WTC11 (cell line): ENCODE measurements at regions not wholly inside any gene's neighbourhood (a gene's known extent, or its start where the extent isn't known, plus 50 kb on each side); places are given as distances from the start of the nearest gene placed in this dataset.

Experiments used
- ATAC-seq: fragments of 200-7000 bp; cut with Tn5 transposase; 2 replicates; pipeline ENCODE4 v1.10.0; 2021; ENCODE audit warnings: mild to moderate bottlenecking, moderate library complexity
- CTCF ChIA-PET: fragments of 300-600 bp; sonication (Branson Sonifier 250); formaldehyde crosslinking; loops from one replicate; lab custom pipeline; 2021; ENCODE audit warnings: antibody characterized with exemption; lab: Charles Lee
- POLR2A ChIA-PET: fragments of 350-600 bp; sonication (Branson Sonifier 250); formaldehyde crosslinking; loops from one replicate; lab custom pipeline; 2021; ENCODE audit warnings: antibody characterized with exemption; lab: Charles Lee
- DNase-seq: peaks from one replicate; pipeline ENCODE4 v3.0.0; 2021; ENCODE audit warnings: low spot score
- H3K27ac Mint-ChIP-seq: 2 replicates; pipeline ENCODE4 v1.8.0; 2021; ENCODE audit warnings: mixed read lengths
- H3K27me3 Mint-ChIP-seq: 2 replicates; pipeline ENCODE4 v1.8.0; 2021; ENCODE audit warnings: low read depth, mild to moderate bottlenecking, moderate library complexity, mixed read lengths
- H3K36me3 Mint-ChIP-seq: 2 replicates; pipeline ENCODE4 v1.8.0; 2021; ENCODE audit warnings: mixed read lengths
- H3K4me1 Mint-ChIP-seq: 2 replicates; pipeline ENCODE4 v1.8.0; 2022; ENCODE audit warnings: mixed read lengths
- H3K4me3 Mint-ChIP-seq: 2 replicates; pipeline ENCODE4 v1.8.0; 2021; ENCODE audit warnings: mild to moderate bottlenecking, moderate library complexity, mixed read lengths
- H3K9me3 Mint-ChIP-seq: 2 replicates; pipeline ENCODE4 v1.8.0; 2021; ENCODE audit warnings: mixed read lengths
- CBFB ChIP-seq: sonication (generic); formaldehyde crosslinking; IDR thresholded peaks from 2 replicates; pipeline ENCODE4 v1.8.1; 2022; ENCODE audit warnings: mild to moderate bottlenecking, low read depth, missing genetic modification reagents
- ELF4 ChIP-seq: sonication (generic); formaldehyde crosslinking; IDR thresholded peaks from 2 replicates; pipeline ENCODE4 v1.8.1; 2022; ENCODE audit warnings: low read depth, mild to moderate bottlenecking, moderate library complexity, missing genetic modification reagents
- FOXP1 ChIP-seq: sonication (generic); formaldehyde crosslinking; IDR thresholded peaks from 2 replicates; pipeline ENCODE4 v1.8.0; 2022; ENCODE audit warnings: missing genetic modification reagents, mild to moderate bottlenecking, moderate library complexity, borderline replicate concordance
- GTF2I ChIP-seq: fragments of 250-450 bp; sonication (Bioruptor Pico); conservative IDR thresholded peaks from 2 replicates; pipeline ENCODE4 v1.4.0; 2021; ENCODE audit warnings: mild to moderate bottlenecking
- HMGA2 ChIP-seq: fragments of 250-450 bp; sonication (Bioruptor Pico); IDR thresholded peaks from 2 replicates; pipeline ENCODE4 v1.4.0; 2021; ENCODE audit warnings: mild to moderate bottlenecking, moderate library complexity
- KAT7 ChIP-seq: sonication (generic); formaldehyde crosslinking; IDR thresholded peaks from 2 replicates; pipeline ENCODE4 v1.8.1; 2023; ENCODE audit warnings: missing genetic modification reagents, mild to moderate bottlenecking, borderline replicate concordance
- NFATC4 ChIP-seq: fragments of 250-450 bp; sonication (Bioruptor Pico); IDR thresholded peaks from 2 replicates; pipeline ENCODE4 v1.9.0; 2021; ENCODE audit warnings: mild to moderate bottlenecking
- NR3C1 ChIP-seq: sonication (generic); formaldehyde crosslinking; conservative IDR thresholded peaks from 2 replicates; pipeline ENCODE4 v1.8.1; 2023; ENCODE audit warnings: low read depth, mild to moderate bottlenecking, missing genetic modification reagents
- SP1 ChIP-seq: sonication (generic); formaldehyde crosslinking; conservative IDR thresholded peaks from 2 replicates; pipeline ENCODE4 v1.8.1; 2022; ENCODE audit warnings: missing genetic modification reagents
- TP53 ChIP-seq: sonication (generic); formaldehyde crosslinking; IDR thresholded peaks from 2 replicates; pipeline ENCODE4 v1.8.1; 2023; ENCODE audit warnings: mild to moderate bottlenecking, missing genetic modification reagents
- ZBTB21 ChIP-seq: sonication (generic); formaldehyde crosslinking; IDR thresholded peaks from 2 replicates; pipeline ENCODE4 v1.8.1; 2023; ENCODE audit warnings: mild to moderate bottlenecking, missing genetic modification reagents, borderline replicate concordance
- ZNF263 ChIP-seq: sonication (generic); formaldehyde crosslinking; IDR thresholded peaks from 2 replicates; pipeline ENCODE4 v1.8.1; 2022; ENCODE audit warnings: low read depth, mild to moderate bottlenecking, moderate library complexity, missing genetic modification reagents
- TF ChIP-seq, protein P1 (sequence below): sonication (generic); formaldehyde crosslinking; IDR thresholded peaks from 2 replicates; pipeline ENCODE4 v1.8.1; 2023; ENCODE audit warnings: mild to moderate bottlenecking, missing genetic modification reagents, borderline replicate concordance
- TF ChIP-seq, protein P2 (sequence below): sonication (generic); formaldehyde crosslinking; IDR thresholded peaks from 2 replicates; pipeline ENCODE4 v1.8.1; 2023; ENCODE audit warnings: mild to moderate bottlenecking, missing genetic modification reagents, moderate library complexity
- TF ChIP-seq, protein P3 (sequence below): sonication (generic); formaldehyde crosslinking; IDR thresholded peaks from 2 replicates; pipeline ENCODE4 v1.8.0; 2023; ENCODE audit warnings: mild to moderate bottlenecking, missing genetic modification reagents
- TF ChIP-seq, protein P4 (sequence below): sonication (generic); formaldehyde crosslinking; IDR thresholded peaks from 2 replicates; pipeline ENCODE4 v1.8.0; 2022; ENCODE audit warnings: mild to moderate bottlenecking, missing genetic modification reagents
- TF ChIP-seq, protein P5 (sequence below): sonication (generic); formaldehyde crosslinking; IDR thresholded peaks from 2 replicates; pipeline ENCODE4 v1.8.1; 2022; ENCODE audit warnings: mild to moderate bottlenecking, moderate library complexity, missing genetic modification reagents
- TF ChIP-seq, protein P6 (sequence below): sonication (generic); formaldehyde crosslinking; IDR thresholded peaks from 2 replicates; pipeline ENCODE4 v1.8.1; 2023; ENCODE audit warnings: mild to moderate bottlenecking, moderate library complexity, missing genetic modification reagents
- TF ChIP-seq, protein P7 (sequence below): fragments of 250-450 bp; sonication (Bioruptor Pico); IDR thresholded peaks from 2 replicates; pipeline ENCODE4 v2.1.2; 2022; ENCODE audit warnings: mild to moderate bottlenecking, moderate library complexity

DNA sequence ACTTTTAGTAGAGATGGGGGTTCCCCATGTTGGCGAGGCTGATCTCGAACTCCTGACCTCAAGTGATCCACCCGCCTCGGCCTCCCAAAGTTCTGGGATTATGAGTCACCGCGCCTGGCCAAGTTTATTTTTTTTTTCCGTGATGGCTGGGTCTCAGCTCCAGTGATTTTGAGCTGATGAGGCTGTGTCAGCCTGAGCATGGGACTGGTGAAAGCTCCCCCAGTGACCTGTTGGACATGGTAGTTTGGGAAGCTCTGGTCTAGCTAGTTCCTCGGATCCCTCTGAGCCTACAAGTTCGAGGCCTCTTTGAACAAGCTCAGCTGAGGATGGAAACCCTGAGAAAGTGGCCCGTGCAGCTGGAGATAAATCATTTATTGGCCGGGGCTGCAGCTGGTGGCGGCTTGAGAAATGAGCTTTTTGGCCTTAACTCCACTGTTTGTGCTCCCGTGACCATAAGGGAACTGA lies 126.8 kb downstream of the SNX5 start (continued):
- TF ChIP-seq, protein P1, sequence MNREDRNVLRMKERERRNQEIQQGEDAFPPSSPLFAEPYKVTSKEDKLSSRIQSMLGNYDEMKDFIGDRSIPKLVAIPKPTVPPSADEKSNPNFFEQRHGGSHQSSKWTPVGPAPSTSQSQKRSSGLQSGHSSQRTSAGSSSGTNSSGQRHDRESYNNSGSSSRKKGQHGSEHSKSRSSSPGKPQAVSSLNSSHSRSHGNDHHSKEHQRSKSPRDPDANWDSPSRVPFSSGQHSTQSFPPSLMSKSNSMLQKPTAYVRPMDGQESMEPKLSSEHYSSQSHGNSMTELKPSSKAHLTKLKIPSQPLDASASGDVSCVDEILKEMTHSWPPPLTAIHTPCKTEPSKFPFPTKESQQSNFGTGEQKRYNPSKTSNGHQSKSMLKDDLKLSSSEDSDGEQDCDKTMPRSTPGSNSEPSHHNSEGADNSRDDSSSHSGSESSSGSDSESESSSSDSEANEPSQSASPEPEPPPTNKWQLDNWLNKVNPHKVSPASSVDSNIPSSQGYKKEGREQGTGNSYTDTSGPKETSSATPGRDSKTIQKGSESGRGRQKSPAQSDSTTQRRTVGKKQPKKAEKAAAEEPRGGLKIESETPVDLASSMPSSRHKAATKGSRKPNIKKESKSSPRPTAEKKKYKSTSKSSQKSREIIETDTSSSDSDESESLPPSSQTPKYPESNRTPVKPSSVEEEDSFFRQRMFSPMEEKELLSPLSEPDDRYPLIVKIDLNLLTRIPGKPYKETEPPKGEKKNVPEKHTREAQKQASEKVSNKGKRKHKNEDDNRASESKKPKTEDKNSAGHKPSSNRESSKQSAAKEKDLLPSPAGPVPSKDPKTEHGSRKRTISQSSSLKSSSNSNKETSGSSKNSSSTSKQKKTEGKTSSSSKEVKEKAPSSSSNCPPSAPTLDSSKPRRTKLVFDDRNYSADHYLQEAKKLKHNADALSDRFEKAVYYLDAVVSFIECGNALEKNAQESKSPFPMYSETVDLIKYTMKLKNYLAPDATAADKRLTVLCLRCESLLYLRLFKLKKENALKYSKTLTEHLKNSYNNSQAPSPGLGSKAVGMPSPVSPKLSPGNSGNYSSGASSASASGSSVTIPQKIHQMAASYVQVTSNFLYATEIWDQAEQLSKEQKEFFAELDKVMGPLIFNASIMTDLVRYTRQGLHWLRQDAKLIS (CRISPR knock-in tag): no peak

DNA sequence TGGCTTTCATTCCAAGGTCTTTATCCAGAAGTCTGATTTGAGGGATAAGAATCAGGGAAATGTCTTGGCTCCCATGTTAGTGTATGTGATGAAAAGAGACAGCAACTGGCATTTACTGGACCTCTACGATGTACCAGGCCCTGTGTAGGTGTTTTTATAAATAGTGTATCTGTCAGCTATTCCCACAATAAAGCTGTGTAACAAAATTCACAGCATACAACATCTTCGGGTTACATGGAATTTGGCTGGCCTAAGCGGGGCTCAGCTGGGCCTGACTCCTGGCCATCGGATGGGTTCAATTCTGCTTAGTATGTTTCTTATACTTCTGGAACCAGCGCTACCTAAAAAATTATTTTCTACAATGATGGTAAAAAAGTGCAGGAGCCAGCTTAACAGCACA lies 128.2 kb downstream of the SNX5 start:
- CTCF ChIA-PET: no interaction called here
- no peak overlapping the region for H3K27ac Mint-ChIP-seq
- peaks cover 17% of the 10 kb centered on the region for H3K9me3 Mint-ChIP-seq
- no peaks in the 10 kb centered on the region for H3K27me3 Mint-ChIP-seq
- TF ChIP-seq TP53 (CRISPR knock-in tag): no peak
- no peak for TF ChIP-seq NFATC4 (CRISPR knock-in tag)
- TF ChIP-seq, protein P2, sequence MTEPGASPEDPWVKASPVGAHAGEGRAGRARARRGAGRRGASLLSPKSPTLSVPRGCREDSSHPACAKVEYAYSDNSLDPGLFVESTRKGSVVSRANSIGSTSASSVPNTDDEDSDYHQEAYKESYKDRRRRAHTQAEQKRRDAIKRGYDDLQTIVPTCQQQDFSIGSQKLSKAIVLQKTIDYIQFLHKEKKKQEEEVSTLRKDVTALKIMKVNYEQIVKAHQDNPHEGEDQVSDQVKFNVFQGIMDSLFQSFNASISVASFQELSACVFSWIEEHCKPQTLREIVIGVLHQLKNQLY (CRISPR knock-in tag): no peak
- no peak for TF ChIP-seq SP1 (CRISPR knock-in tag)
- no peak for TF ChIP-seq KAT7 (CRISPR knock-in tag)
- TF ChIP-seq ZNF263 (CRISPR knock-in tag): no peak
- no peak for TF ChIP-seq ELF4 (CRISPR knock-in tag)
- TF ChIP-seq, protein P3, sequence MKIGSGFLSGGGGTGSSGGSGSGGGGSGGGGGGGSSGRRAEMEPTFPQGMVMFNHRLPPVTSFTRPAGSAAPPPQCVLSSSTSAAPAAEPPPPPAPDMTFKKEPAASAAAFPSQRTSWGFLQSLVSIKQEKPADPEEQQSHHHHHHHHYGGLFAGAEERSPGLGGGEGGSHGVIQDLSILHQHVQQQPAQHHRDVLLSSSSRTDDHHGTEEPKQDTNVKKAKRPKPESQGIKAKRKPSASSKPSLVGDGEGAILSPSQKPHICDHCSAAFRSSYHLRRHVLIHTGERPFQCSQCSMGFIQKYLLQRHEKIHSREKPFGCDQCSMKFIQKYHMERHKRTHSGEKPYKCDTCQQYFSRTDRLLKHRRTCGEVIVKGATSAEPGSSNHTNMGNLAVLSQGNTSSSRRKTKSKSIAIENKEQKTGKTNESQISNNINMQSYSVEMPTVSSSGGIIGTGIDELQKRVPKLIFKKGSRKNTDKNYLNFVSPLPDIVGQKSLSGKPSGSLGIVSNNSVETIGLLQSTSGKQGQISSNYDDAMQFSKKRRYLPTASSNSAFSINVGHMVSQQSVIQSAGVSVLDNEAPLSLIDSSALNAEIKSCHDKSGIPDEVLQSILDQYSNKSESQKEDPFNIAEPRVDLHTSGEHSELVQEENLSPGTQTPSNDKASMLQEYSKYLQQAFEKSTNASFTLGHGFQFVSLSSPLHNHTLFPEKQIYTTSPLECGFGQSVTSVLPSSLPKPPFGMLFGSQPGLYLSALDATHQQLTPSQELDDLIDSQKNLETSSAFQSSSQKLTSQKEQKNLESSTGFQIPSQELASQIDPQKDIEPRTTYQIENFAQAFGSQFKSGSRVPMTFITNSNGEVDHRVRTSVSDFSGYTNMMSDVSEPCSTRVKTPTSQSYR: no peak
- no peak for TF ChIP-seq CBFB (CRISPR knock-in tag)
- no peak for TF ChIP-seq HMGA2 (CRISPR knock-in tag)
- TF ChIP-seq NR3C1 (CRISPR knock-in tag): no peak
- TF ChIP-seq, protein P4, sequence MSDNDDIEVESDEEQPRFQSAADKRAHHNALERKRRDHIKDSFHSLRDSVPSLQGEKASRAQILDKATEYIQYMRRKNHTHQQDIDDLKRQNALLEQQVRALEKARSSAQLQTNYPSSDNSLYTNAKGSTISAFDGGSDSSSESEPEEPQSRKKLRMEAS (CRISPR knock-in tag): no peak
- TF ChIP-seq, protein P5, sequence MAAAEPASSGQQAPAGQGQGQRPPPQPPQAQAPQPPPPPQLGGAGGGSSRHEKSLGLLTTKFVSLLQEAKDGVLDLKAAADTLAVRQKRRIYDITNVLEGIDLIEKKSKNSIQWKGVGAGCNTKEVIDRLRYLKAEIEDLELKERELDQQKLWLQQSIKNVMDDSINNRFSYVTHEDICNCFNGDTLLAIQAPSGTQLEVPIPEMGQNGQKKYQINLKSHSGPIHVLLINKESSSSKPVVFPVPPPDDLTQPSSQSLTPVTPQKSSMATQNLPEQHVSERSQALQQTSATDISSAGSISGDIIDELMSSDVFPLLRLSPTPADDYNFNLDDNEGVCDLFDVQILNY: no peak
- no peak for TF ChIP-seq ZBTB21
- TF ChIP-seq GTF2I (CRISPR knock-in tag): no peak
- TF ChIP-seq, protein P6, sequence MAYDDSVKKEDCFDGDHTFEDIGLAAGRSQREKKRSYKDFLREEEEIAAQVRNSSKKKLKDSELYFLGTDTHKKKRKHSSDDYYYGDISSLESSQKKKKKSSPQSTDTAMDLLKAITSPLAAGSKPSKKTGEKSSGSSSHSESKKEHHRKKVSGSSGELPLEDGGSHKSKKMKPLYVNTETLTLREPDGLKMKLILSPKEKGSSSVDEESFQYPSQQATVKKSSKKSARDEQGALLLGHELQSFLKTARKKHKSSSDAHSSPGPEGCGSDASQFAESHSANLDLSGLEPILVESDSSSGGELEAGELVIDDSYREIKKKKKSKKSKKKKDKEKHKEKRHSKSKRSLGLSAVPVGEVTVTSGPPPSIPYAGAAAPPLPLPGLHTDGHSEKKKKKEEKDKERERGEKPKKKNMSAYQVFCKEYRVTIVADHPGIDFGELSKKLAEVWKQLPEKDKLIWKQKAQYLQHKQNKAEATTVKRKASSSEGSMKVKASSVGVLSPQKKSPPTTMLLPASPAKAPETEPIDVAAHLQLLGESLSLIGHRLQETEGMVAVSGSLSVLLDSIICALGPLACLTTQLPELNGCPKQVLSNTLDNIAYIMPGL (CRISPR knock-in tag): no peak
- TF ChIP-seq, protein P7, sequence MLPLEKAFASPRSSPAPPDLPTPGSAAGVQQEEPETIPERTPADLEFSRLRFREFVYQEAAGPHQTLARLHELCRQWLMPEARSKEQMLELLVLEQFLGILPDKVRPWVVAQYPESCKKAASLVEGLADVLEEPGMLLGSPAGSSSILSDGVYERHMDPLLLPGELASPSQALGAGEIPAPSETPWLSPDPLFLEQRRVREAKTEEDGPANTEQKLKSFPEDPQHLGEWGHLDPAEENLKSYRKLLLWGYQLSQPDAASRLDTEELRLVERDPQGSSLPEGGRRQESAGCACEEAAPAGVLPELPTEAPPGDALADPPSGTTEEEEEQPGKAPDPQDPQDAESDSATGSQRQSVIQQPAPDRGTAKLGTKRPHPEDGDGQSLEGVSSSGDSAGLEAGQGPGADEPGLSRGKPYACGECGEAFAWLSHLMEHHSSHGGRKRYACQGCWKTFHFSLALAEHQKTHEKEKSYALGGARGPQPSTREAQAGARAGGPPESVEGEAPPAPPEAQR (CRISPR knock-in tag): no peak
- TF ChIP-seq FOXP1 (CRISPR knock-in tag): no peak
- TF ChIP-seq, all 79 proteins: peak for 0
- 0 out of 2 replicates have a peak, but pooled peaks cover 3% of the 10 kb centered on the region for H3K36me3 Mint-ChIP-seq
- DNase-seq: no peak
- no peak for ATAC-seq
- H3K4me3 Mint-ChIP-seq: no peak overlapping the region
- H3K4me1 Mint-ChIP-seq: peaks cover 31% of the 10 kb centered on the region
- POLR2A ChIA-PET: no interaction called here
